Hematopoietic multipotent progenitor cell treated with erythropoietin and hydrocortisone succinate and interleukin-3 and kit ligand, for 6 days (in vitro differentiated cells): ENCODE measurements at regions not wholly inside any gene's neighbourhood (a gene's known extent, or its start where the extent isn't known, plus 50 kb on each side); places are given as distances from the start of the nearest gene placed in this dataset.
"Not testable (repeated sequence)": the region's sequence is repeated elsewhere in the genome, so short reads cannot be mapped to it uniquely, and the experiment has no call there.

Experiments
- DNase-seq: peaks from one replicate; pipeline ENCODE4 v3.0.0-alpha.2; 2015

- no peak for DNase-seq
Measured at GRCh38 chr12:83796531-83796930, 1109.8 kb downstream of the TMTC2 start.

DNA sequence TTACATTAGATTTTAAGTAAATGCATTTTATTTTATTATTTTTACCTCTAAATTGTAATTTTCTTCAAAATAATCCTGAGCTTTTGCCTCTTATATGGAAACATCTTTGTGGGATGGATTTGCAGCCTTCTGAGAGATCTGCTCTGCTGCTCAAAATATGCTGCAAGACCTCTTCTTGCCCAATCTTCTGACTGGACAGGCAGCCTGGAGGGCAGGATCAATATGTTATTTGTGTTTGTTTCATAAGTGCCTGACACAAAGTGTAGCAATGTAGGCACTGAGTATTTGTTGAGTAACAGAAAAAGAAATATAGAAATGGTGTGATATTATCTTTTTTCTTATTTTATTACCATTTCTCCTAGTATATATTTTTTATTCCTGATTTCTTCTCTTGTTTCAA lies 1106.9 kb downstream of the TMTC2 start:
- no peak for DNase-seq

DNA sequence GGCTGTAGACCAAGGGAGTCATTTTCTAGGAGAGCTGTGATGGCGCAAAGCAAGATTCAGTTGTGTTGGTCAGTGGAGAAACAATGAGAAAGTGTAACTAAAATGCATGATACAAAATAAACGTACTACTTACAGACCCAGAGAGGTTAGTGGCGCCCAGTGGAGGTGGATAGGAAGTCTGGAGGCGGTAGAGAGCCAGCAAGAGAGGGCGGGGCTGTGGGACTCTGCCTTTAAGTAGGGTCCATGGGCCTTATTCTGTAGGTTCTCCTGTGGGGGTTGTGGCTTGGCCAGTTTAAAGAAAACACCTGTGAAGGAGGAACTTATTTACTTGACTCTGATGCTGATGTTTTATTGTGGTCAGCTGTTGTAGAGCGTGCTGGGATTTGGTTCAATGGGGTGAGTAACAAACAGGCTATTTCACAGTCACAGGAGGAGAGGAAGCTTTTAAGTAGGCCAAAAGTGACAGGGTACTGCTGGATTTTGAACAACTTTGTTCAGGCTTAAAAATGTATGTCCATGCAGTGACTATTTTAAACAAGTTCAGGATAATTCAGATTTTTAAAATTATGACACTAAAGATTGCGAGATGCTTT lies 1097.7 kb downstream of the TMTC2 start:
- DNase-seq, result no peak

- no peak for DNase-seq
Measured at GRCh38 chr12:83779526-83779925, 1092.8 kb downstream of the TMTC2 start.

DNA sequence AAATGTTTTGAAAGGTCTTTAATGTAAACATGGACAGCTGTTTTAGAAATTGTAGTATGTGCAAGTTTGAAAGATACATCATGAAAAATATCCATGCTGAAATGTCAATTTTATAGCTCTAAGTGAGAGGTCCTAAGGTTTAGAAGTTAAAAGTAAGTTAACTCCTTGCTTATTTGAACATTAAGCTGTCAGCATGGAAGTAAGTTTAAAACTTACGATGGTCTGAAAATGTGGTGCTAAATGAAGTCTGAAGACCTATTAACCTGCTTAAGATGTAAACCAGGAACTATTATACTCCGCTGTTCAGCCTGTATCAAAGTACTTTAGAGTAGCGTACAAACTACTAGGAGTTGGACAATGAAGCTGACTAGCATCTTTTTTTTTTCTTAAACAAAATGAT lies 1082.4 kb downstream of the TMTC2 start:
- no peak for DNase-seq

GRCh38 chr12:83767723-83768122 lies 1081.0 kb downstream of the TMTC2 start:
- no peak for DNase-seq

DNA sequence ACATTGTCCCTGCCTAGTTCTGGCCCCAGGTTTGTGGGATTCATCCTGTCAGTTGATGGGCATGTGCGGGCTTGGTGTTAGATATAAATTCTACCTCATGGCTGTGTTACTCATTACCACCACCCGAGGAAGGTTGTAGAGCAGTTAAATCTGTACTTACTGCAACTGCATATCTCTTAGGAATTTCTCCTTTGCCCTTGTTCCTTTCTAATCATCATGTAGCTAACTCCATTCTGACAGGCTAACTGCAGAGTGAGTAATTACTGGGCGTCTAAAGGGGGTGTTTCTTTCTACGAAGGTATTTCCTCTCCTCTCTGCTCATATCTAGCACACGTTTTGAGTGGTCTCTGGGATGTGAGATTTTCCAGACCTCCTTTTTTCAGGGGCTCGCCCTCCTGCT lies 1076.7 kb downstream of the TMTC2 start:
- DNase-seq, result no peak

- DNase-seq, result no peak
Measured at GRCh38 chr12:83759906-83760305, 1073.2 kb downstream of the TMTC2 start.

- DNase-seq, result no peak
Measured at GRCh38 chr12:83758888-83759631, 1072.4 kb downstream of the TMTC2 start.

- DNase-seq, result no peak
Measured at GRCh38 chr12:83753904-83754303, 1067.2 kb downstream of the TMTC2 start.

DNA sequence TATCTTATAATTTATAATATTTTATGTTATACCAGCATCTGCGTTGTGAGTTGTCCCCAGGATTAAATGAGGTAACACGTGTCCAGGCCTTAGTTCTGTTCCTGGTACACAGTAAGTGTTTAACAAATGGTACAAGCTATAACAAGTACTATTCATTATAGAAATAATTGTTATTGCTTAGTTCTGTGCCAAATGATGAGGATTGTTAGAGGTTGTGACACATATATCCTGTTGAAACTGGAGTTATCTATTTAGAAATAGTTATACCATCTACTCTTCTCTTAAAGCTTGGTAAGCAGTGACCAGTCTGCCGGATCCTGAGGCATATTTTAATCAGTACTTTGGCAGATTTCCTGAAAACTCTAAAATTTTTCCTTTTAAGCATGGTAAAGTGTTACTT lies 1066.5 kb downstream of the TMTC2 start:
- DNase-seq, result no peak

DNA sequence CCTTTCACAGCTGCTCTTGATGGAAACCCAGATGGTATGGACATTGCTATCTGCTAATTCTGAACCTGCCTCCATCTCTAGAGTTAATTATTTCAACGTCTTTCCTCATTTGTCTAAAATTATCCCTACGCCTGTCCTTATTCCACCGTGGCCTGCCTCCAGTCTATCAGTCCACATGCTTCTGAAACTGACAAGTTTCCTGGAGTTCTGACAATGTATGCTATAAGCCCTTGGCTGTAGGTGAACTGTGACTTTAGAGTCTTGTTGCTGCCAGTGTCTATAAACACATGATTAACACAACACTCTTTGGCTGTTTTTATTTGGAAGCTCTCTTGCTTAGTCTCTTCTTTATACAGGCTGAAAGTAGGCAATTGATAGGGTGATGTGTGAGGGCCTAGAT lies 1052.9 kb downstream of the TMTC2 start:
- DNase-seq, result no peak

DNA sequence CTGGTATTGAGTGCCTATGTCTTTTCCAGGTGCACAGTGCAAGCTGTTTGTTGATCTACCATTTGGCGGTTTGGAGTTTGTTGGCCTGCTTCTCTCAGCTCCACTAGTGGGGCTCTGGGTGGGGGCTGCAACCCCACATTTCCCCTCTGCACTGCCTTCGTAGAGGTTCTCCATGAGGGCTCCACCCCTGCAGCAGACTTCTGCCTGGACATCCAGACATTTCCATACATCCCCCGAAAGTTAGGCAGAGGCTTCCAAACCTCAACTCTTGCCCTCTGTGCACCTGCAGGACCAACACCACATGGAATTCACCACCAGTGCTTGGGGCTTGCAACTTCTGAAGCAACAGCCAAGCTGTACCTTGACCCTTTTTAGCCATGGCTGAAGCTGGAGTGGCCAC lies 1024.1 kb downstream of the TMTC2 start:
- DNase-seq, result no peak

DNA sequence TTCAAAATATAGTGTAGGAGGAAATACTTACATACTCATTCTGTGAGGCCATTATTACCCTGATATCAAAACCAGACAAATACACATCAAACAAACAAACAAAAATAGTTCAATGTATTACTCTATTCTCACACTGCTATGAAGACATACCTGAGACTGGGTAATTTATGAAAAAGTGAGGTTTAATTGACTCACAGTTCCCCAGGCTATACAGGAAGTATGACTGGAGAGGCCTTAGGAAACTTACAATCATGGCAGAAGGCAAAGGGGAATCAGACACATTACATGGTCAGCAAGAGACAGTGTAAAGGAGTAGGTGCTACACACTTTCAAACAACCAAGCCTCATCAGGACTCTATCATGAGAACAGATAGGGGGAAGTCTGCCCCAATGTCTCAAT lies 1023.2 kb downstream of the TMTC2 start:
- no peak for DNase-seq

DNA sequence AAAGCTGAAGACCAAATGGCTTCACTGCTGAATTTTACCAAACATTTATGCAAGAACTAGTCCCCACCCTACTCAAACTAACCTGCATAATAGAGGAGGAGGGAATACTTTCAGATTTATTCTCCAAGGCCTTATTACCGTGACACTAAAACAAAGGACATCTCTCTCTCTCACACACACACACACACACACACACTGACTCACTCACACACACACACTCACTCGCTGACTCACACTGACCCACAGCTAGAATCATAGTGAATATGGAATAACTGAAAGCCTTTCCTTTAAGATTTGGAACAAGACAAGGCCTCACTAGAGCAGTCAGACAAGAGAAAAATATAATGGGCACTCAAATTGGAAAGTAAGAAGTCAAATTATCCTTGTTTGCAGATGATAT lies 1014.1 kb downstream of the TMTC2 start:
- DNase-seq, result no peak

- DNase-seq, result not testable (repeated sequence)
Measured at GRCh38 chr12:83696311-83696710, 1009.6 kb downstream of the TMTC2 start.

- DNase-seq, result no peak
Measured at GRCh38 chr12:83691730-83692129, 1005.0 kb downstream of the TMTC2 start.

- no peak for DNase-seq
Measured at GRCh38 chr12:83690465-83690864, 1003.8 kb downstream of the TMTC2 start.

- DNase-seq, result no peak
Measured at GRCh38 chr12:83689333-83689732, 1002.6 kb downstream of the TMTC2 start.

GRCh38 chr12:83676781-83677295 lies 990.1 kb downstream of the TMTC2 start:
- DNase-seq, result no peak

GRCh38 chr12:83666690-83667089 lies 980.0 kb downstream of the TMTC2 start:
- no peak for DNase-seq

- no peak for DNase-seq
Measured at GRCh38 chr12:83665634-83666218, 979.0 kb downstream of the TMTC2 start.

DNA sequence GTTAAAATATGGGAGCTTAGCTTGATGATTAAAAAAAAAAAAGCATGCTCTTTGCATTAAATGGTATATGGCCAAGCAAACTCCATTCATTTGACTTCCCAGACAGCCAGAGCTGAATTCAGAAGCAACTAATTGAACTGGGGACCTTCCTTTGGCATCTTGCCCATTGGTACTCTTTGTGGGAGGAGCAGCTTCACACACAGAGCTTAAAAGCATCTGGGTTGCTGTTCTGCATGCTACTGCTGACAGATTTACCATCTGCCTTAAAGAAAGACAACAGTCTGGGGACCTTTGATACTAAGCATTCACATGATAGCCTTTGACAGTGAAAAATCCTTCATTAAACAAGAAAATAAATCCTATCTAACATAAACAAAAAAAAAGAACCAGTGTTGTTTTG lies 977.9 kb downstream of the TMTC2 start:
- DNase-seq, result no peak

DNA sequence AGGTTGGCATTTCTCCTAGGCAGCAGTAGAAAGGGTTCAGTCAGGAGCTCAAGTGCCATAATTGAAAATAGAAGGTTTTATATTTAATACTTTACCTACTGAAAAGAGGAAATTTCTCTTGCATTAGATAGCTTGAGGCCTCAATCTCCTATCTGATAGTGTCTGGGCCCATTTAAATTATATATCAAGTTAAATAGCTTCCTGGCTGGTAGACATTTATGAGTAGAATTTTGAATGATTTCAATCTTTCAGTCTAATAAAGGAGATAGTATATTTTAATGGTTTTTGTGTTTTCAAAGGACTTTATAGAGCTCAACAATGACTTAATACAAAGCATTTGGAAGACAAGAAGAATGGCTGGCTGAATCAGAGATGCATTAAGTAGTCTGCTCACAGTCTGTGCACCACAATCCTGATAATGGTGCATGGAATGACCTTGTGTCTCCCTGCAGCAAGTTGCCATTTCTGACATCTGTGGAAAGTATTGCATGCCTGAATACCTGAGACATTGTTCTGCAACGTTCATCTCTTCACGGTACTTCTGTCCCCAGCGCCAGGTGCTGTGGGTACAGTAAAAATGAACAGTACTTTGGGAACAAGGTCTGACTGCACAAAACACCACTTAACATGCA lies 974.1 kb downstream of the TMTC2 start:
- no peak for DNase-seq
